Ovary (tissue), 3 donors: ENCODE measurements at regions not wholly inside any gene's neighbourhood (a gene's known extent, or its start where the extent isn't known, plus 50 kb on each side); places are given as distances from the start of the nearest gene placed in this dataset.

Experiments used
- EP300 ChIP-seq: sonication (generic); formaldehyde crosslinking; IDR thresholded peaks from one replicate; pipeline ENCODE4 v1.6.1; 2017; ENCODE audit warnings: antibody characterized with exemption
- TF ChIP-seq, protein P1 (sequence below), 3 donors: fragments of 450-650 bp in 2 of 3; fragments of 200-600 bp in 1 of 3; IDR thresholded peaks; one replicate each; pipeline versions ENCODE4 v1.5.1 to v1.8.0; 2016 to 2022; ENCODE audit warnings: antibody characterized with exemption in 3 of 3, mild to moderate bottlenecking in 1 of 3
- donor health status: DM: no; HTN: no; CAD: no.

DNA sequence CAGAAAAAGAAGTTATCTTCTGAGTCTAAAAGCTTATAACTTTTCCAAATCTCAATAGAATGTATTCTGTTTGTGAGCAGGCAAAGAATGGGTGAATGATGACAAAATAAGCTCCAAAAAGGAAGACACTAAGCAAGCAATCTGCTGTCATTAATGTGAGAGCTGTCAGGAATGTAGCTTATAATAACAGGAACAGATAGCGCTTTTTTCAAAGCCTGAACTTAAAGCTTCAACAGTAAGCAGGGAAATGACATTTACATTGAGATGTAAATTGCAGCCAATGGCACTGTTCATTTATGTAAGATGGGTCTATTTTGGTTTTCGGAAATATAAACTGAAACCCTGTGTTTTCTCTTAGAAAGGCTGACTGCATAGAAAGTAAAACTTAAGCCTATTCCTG is 1005.9 kb downstream of the PDHA2 start:
- TF ChIP-seq, protein P1, sequence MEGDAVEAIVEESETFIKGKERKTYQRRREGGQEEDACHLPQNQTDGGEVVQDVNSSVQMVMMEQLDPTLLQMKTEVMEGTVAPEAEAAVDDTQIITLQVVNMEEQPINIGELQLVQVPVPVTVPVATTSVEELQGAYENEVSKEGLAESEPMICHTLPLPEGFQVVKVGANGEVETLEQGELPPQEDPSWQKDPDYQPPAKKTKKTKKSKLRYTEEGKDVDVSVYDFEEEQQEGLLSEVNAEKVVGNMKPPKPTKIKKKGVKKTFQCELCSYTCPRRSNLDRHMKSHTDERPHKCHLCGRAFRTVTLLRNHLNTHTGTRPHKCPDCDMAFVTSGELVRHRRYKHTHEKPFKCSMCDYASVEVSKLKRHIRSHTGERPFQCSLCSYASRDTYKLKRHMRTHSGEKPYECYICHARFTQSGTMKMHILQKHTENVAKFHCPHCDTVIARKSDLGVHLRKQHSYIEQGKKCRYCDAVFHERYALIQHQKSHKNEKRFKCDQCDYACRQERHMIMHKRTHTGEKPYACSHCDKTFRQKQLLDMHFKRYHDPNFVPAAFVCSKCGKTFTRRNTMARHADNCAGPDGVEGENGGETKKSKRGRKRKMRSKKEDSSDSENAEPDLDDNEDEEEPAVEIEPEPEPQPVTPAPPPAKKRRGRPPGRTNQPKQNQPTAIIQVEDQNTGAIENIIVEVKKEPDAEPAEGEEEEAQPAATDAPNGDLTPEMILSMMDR (IDR thresholded peaks at IDR 0.05) = no peak
- no peak for TF ChIP-seq EP300
